HCT116 (cell line): ENCODE measurements at regions not wholly inside any gene's neighbourhood (a gene's known extent, or its start where the extent isn't known, plus 50 kb on each side); places are given as distances from the start of the nearest gene placed in this dataset.

Source experiments
- ATAC-seq: fragments of 200-7000 bp; cut with Tn5 transposase; 2 replicates; pipeline ENCODE4 v1.9.1; 2020; ENCODE audit warnings: mild to moderate bottlenecking, moderate library complexity
- BruUV-seq: library from RNA; stranded (reverse); fragments of 400-500 nt; replicated peaks from 2 replicates; lab custom pipeline; 2021; lab: Mats Ljungman, UMichigan
- CTCF ChIA-PET: fragments of 300-600 bp; sonication (Branson Sonifier 250); formaldehyde crosslinking; loops from one replicate; lab custom pipeline; 2021; ENCODE audit warnings: antibody characterized with exemption; lab: Charles Lee
- POLR2A ChIA-PET: fragments of 300-600, 350-600 bp; sonication (Branson Sonifier 250); formaldehyde crosslinking; loops from one replicate; lab custom pipeline; 2021; ENCODE audit warnings: antibody characterized with exemption; lab: Charles Lee
- RAD21 ChIA-PET, 2 experiments: fragments of 300-600 bp; sonication (Branson Sonifier 250); formaldehyde crosslinking; loops; one replicate each; lab custom pipeline; 2023; ENCODE audit warnings: low total read pairs in 2 of 2; ENCODE audit not compliant: uncharacterized antibody in 2 of 2, unreplicated experiment in 2 of 2, low non-redundant PET in 1 of 2; lab: Charles Lee
- DNase-seq: peaks from one replicate; pipeline ENCODE4 v3.0.0-alpha.2; 2010; ENCODE audit warnings: low read depth, low spot score
- H2AFZ ChIP-seq: fragments of 200-600 bp; shearing (Covaris generic), sonication (generic); 2 replicates; pipeline ENCODE4 v1.6.1; 2017; ENCODE audit warnings: low read depth, mixed run types, mixed read lengths, antibody characterized with exemption, low read length; ENCODE audit not compliant: poor library complexity, severe bottlenecking
- H3K27ac ChIP-seq: 2 replicates; pipeline ENCODE4 v1.5.1; 2012; ENCODE audit warnings: low read depth, low read length
- H3K27me3 ChIP-seq: fragments of 200-600 bp; sonication (generic); 2 replicates; pipeline ENCODE4 v1.6.1; 2016; ENCODE audit warnings: mixed run types, low read length, mixed read lengths; ENCODE audit not compliant: insufficient read depth
- H3K36me3 ChIP-seq, 2 experiments: fragments of 200-500 bp in 1 of 2; fragments of 200-600 bp in 1 of 2; sonication (Bioruptor generic) in 1 of 2; sonication (generic) in 1 of 2; 2 replicates each; pipeline versions ENCODE4 v1.5.1 to v1.6.1; 2014 to 2016; ENCODE audit warnings: low read length in 2 of 2, inconsistent platforms in 1 of 2, mixed read lengths in 1 of 2, mixed run types in 1 of 2; ENCODE audit not compliant: insufficient read depth in 2 of 2, control insufficient read depth in 1 of 2
- H3K4me1 ChIP-seq, 2 experiments: fragments of 200-600 bp in 1 of 2; sonication (generic) in 1 of 2; 2 replicates each; pipeline versions ENCODE4 v1.5.1 to v1.6.1; 2012 to 2017; ENCODE audit warnings: low read length in 2 of 2, inconsistent platforms in 1 of 2, mild to moderate bottlenecking in 1 of 2, mixed read lengths in 1 of 2, mixed run types in 1 of 2, moderate library complexity in 1 of 2; ENCODE audit not compliant: insufficient read depth in 2 of 2, control insufficient read depth in 1 of 2
- H3K4me2 ChIP-seq: fragments of 200-600 bp; sonication (generic); 2 replicates; pipeline ENCODE4 v1.6.1; 2017; ENCODE audit warnings: mixed run types, low read length, mixed read lengths
- H3K4me3 ChIP-seq, 2 experiments: fragments of 200-600 bp in 1 of 2; sonication (generic) in 1 of 2; replicated peaks in 1 of 2; 2 replicates each; pipeline ENCODE4 v1.5.1; 2011 to 2016; ENCODE audit warnings: low read length in 2 of 2, control low read depth in 1 of 2, low read depth in 1 of 2, mild to moderate bottlenecking in 1 of 2, mixed read lengths in 1 of 2, mixed run types in 1 of 2
- H3K79me2 ChIP-seq: fragments of 200-600 bp; sonication (generic); 2 replicates; pipeline ENCODE4 v1.6.1; 2017; ENCODE audit warnings: mild to moderate bottlenecking, mixed run types, low read length, moderate library complexity, mixed read lengths; ENCODE audit not compliant: insufficient read depth
- H3K9ac ChIP-seq: fragments of 200-600 bp; sonication (generic); 2 replicates; pipeline ENCODE4 v1.6.1; 2016; ENCODE audit warnings: low read length, mixed read lengths
- H3K9me2 ChIP-seq: fragments of 200-600 bp; sonication (generic), shearing (Covaris generic); 2 replicates; pipeline ENCODE4 v1.6.1; 2017; ENCODE audit warnings: mixed run types, mild to moderate bottlenecking, moderate library complexity; ENCODE audit not compliant: insufficient read depth
- H3K9me3 ChIP-seq, 2 experiments: fragments of 200-500 bp in 1 of 2; fragments of 200-600 bp in 1 of 2; sonication (Bioruptor generic) in 1 of 2; sonication (generic) in 1 of 2; 2 replicates each; pipeline ENCODE4 v1.6.1; 2014 to 2017; ENCODE audit warnings: low read length in 2 of 2, mixed read lengths in 2 of 2, inconsistent platforms in 1 of 2, low read depth in 1 of 2, mild to moderate bottlenecking in 1 of 2, mixed run types in 1 of 2, moderate library complexity in 1 of 2; ENCODE audit not compliant: control insufficient read depth in 1 of 2, insufficient read depth in 1 of 2
- H4K20me1 ChIP-seq: fragments of 200-600 bp; sonication (generic), shearing (Covaris generic); 2 replicates; pipeline ENCODE4 v1.6.1; 2017; ENCODE audit warnings: mixed run types, mild to moderate bottlenecking, moderate library complexity; ENCODE audit not compliant: insufficient read depth
- ATF3 ChIP-seq: IDR thresholded peaks from 2 replicates; pipeline ENCODE4 v1.6.1; 2012
- CEBPB ChIP-seq: IDR thresholded peaks from 2 replicates; pipeline ENCODE4 v1.6.1; 2012; ENCODE audit warnings: low read depth
- CTCF ChIP-seq, 3 experiments: fragments of 200-600 bp in 1 of 3; sonication (generic) in 1 of 3; IDR thresholded peaks in 2 of 3; conservative IDR thresholded peaks in 1 of 3; 2 replicates each; pipeline ENCODE4 v1.5.1; 2012 to 2017; ENCODE audit warnings: low read depth in 2 of 3, low read length in 2 of 3, antibody characterized with exemption in 1 of 3, borderline replicate concordance in 1 of 3, control low read depth in 1 of 3, mild to moderate bottlenecking in 1 of 3, mixed read lengths in 1 of 3, mixed run types in 1 of 3, moderate library complexity in 1 of 3; ENCODE audit not compliant: insufficient read depth in 1 of 3
- EGR1 ChIP-seq: IDR thresholded peaks from 2 replicates; pipeline ENCODE4 v1.6.1; 2012; ENCODE audit warnings: low read depth
- ELF1 ChIP-seq: IDR thresholded peaks from 2 replicates; pipeline ENCODE4 v1.6.1; 2012; ENCODE audit warnings: low read depth, borderline replicate concordance
- EZH2phosphoT487 ChIP-seq: fragments of 200-600 bp; IDR thresholded peaks from 2 replicates; pipeline ENCODE4 v1.6.1; 2018; ENCODE audit warnings: antibody characterized with exemption, borderline replicate concordance
- JUND ChIP-seq: IDR thresholded peaks from 2 replicates; pipeline ENCODE4 v1.6.1; 2012
- POLR2AphosphoS5 ChIP-seq: IDR thresholded peaks from 2 replicates; pipeline ENCODE4 v1.6.1; 2011; ENCODE audit warnings: mild to moderate bottlenecking, low read depth, low read length, moderate library complexity
- RAD21 ChIP-seq: IDR thresholded peaks from 2 replicates; pipeline ENCODE4 v1.6.1; 2012; ENCODE audit warnings: low read depth, mild to moderate bottlenecking
- SIN3A ChIP-seq: IDR thresholded peaks from 2 replicates; pipeline ENCODE4 v1.6.1; 2012; ENCODE audit warnings: low read depth
- SP1 ChIP-seq: IDR thresholded peaks from 2 replicates; pipeline ENCODE4 v1.6.1; 2012; ENCODE audit warnings: low read depth
- ZBTB33 ChIP-seq: IDR thresholded peaks from 2 replicates; pipeline ENCODE4 v1.6.1; 2011; ENCODE audit warnings: mild to moderate bottlenecking, low read length, moderate library complexity; ENCODE audit not compliant: insufficient replicate concordance; ENCODE audit errors: extremely low read depth
- ZFX ChIP-seq: fragments of 450-650 bp; IDR thresholded peaks from 2 replicates; pipeline ENCODE4 v1.6.1; 2017
- intact Hi-C: fragments of 100-400 bp; cut with micrococcal nuclease; formaldehyde crosslinking; loops from 2 replicates; pipeline ENCODE4 v1.10.0; 2022

- ATAC-seq: no peak
- POLR2A ChIA-PET: no interaction called here
- no peaks in the 10 kb centered on the region for H3K4me1 ChIP-seq
- no peaks in the 10 kb centered on the region for H3K36me3 ChIP-seq
- no peaks in the 10 kb centered on the region for H3K79me2 ChIP-seq
- RAD21 ChIA-PET: no interaction called here
- H3K4me3 ChIP-seq: no peak overlapping the region
- CTCF ChIA-PET: no interaction called here
- no peak overlapping the region for H3K4me2 ChIP-seq
- H2AFZ ChIP-seq: no peak overlapping the region
- intact Hi-C loops: no loop called here
- H3K9me3 ChIP-seq: 0 out of 4 replicates have a peak, but pooled peaks cover 0 to 3% of the 10 kb centered on the region in 2 experiments
- BruUV-seq: no TSS peak
- no peaks in the 10 kb centered on the region for H4K20me1 ChIP-seq
- DNase-seq: no peak
- no peak overlapping the region for H3K9ac ChIP-seq
- H3K27me3 ChIP-seq: no peaks in the 10 kb centered on the region
- H3K27ac ChIP-seq: no peak overlapping the region
- no peaks in the 10 kb centered on the region for H3K9me2 ChIP-seq
- TF ChIP-seq ELF1: no peak
- TF ChIP-seq ATF3: no peak
- TF ChIP-seq ZFX: no peak
- no peak for TF ChIP-seq RAD21
- TF ChIP-seq ZBTB33: no peak
- no peak for TF ChIP-seq SIN3A
- TF ChIP-seq JUND: no peak
- no peak for TF ChIP-seq EZH2phosphoT487
- no peak for TF ChIP-seq CEBPB
Measured at GRCh38 chr13:86562866-86563265, 763.6 kb upstream of the SLITRK6 start.

GRCh38 chr13:86563308-86563707 lies 764.1 kb upstream of the SLITRK6 start:
- Histone ChIP-seq H4K20me1 (no peaks in the 10 kb centered on the region), H2AFZ (no peak overlapping the region), H3K9ac (no peak overlapping the region), H3K79me2 (no peaks in the 10 kb centered on the region), H3K9me3 (0 out of 4 replicates have a peak, but pooled peaks cover 0 to 3% of the 10 kb centered on the region in 2 experiments), H3K4me3 (no peak overlapping the region), H3K27me3 (no peaks in the 10 kb centered on the region), H3K27ac (no peak overlapping the region), H3K4me1 (no peaks in the 10 kb centered on the region), H3K36me3 (no peaks in the 10 kb centered on the region), H3K4me2 (no peak overlapping the region), H3K9me2 (no peaks in the 10 kb centered on the region)
- no peak for DNase-seq
- ChIA-PET POLR2A (no interaction called here), CTCF (no interaction called here), RAD21 (no interaction called here)
- no TSS peak for BruUV-seq
- intact Hi-C loops: no loop called here
- ATAC-seq: no peak
- TF ChIP-seq SP1 (no peak), ELF1 (no peak), POLR2AphosphoS5 (no peak), EGR1 (no peak), CTCF (IDR thresholded peaks at IDR 0.05 in 2 of 3, conservative IDR thresholded peaks at IDR 0.05 in 1 of 3; ENCODE audit: borderline replicate concordance in 1 of 3, insufficient read depth in 1 of 3, low read depth in 2 of 3, low read length in 2 of 3) (no peak), RAD21 (no peak)
